ENCODE measurements at regions not wholly inside any gene's neighbourhood (a gene's known extent, or its start where the extent isn't known, plus 50 kb on each side); places are given as distances from the start of the nearest gene placed in this dataset.

DNA sequence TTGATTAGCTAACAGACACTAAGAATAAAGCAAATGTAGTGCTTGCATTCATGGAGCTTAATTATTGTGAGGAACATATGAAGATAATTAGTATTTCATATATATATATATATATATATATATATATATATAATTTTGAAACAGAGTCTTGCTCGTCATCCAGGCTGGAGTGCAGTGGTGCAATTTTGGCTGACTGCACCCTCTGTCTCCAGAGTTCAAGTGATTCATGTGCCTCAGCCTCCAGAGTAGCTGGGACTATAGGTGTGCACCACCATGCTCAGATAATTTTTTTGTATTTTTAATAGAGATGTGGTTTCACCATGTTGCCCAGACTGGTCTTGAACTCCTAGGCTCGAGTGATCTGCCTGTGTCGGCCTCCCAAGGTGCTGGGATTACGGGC, 1091.6 kb upstream of the TMEM132C start:
- Histone ChIP-seq H3K9me3 (ENCODE audit: control insufficient read depth in 1 of 2, low read length in 2 of 2) (peaks cover 9 to 15% of the 10 kb centered on the region in 2 donors), H3K27ac (ENCODE audit: low read depth, low read length) (no peak overlapping the region), H3K36me3 (ENCODE audit: control insufficient read depth in 1 of 2, insufficient read depth in 2 of 2, low read length in 2 of 2) (no peaks in the 10 kb centered on the region), H3K4me3 (ENCODE audit: low read depth in 1 of 2, low read length in 2 of 2) (no peak overlapping the region), H3K27me3 (ENCODE audit: control insufficient read depth in 1 of 2, insufficient read depth in 2 of 2, low read length in 2 of 2) (peaks cover 0 to 2% of the 10 kb centered on the region in 2 donors), H3K4me1 (ENCODE audit: control insufficient read depth in 1 of 2, insufficient read depth in 2 of 2, low read length in 2 of 2) (no peaks in the 10 kb centered on the region), H3K9ac (ENCODE audit: low read depth in 1 of 2, low read length in 2 of 2) (no peak overlapping the region)

DNA sequence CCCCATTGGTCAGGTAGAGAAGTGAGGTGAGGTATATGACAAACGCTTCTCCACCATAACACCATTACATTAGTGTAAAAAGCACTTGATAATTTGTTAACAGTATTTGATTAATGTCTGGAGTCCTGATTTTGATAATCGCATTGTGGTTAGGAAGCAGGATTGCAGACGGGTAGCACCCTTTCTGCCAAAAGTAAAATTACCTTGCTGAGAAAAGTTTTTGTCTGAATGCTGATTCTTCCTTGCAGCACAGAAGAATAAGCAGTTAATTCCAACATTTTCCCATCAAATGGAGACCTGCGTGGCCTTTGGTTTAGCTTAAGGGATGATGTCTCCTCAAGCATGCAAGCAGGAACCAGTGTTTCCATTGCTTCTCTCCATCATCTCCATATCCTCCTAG, 1090.2 kb upstream of the TMEM132C start:
- H3K9me3 ChIP-seq (ENCODE audit: control insufficient read depth in 1 of 2, low read length in 2 of 2) = peaks cover 9 to 15% of the 10 kb centered on the region in 2 donors
- H3K36me3 ChIP-seq (ENCODE audit: control insufficient read depth in 1 of 2, insufficient read depth in 2 of 2, low read length in 2 of 2) = no peaks in the 10 kb centered on the region
- H3K4me1 ChIP-seq (ENCODE audit: control insufficient read depth in 1 of 2, insufficient read depth in 2 of 2, low read length in 2 of 2) = no peaks in the 10 kb centered on the region
- H3K27ac ChIP-seq (ENCODE audit: low read depth, low read length) = no peak overlapping the region
- no peak overlapping the region for H3K9ac ChIP-seq (ENCODE audit: low read depth in 1 of 2, low read length in 2 of 2)
- H3K27me3 ChIP-seq (ENCODE audit: control insufficient read depth in 1 of 2, insufficient read depth in 2 of 2, low read length in 2 of 2) = no peaks in the 10 kb centered on the region
- H3K4me3 ChIP-seq (ENCODE audit: low read depth in 1 of 2, low read length in 2 of 2) = no peak overlapping the region

DNA sequence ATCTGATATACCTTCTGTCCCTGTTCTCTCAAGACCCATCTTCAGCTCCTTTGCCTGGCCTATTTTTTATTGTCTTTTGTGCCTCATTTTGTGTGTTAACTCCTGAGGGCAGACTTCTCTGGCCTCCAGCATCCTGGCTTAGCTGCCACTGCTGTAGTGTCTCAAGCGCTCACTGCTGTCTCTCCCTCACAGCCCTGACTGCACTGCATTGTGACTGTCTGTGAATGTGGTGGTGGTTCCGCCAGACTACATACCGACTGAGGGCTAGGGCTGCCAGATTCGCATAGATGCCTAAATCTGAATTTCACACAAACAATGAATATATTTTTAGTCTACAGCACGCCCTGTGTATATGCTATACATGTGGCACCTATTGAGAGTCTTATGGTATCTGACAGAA, 1088.9 kb upstream of the TMEM132C start:
- Histone ChIP-seq H3K36me3 (ENCODE audit: control insufficient read depth in 1 of 2, insufficient read depth in 2 of 2, low read length in 2 of 2) (no peaks in the 10 kb centered on the region), H3K9me3 (ENCODE audit: control insufficient read depth in 1 of 2, low read length in 2 of 2) (peaks cover 9 to 15% of the 10 kb centered on the region in 2 donors), H3K27me3 (ENCODE audit: control insufficient read depth in 1 of 2, insufficient read depth in 2 of 2, low read length in 2 of 2) (no peaks in the 10 kb centered on the region), H3K27ac (ENCODE audit: low read depth, low read length) (no peak overlapping the region), H3K4me1 (ENCODE audit: control insufficient read depth in 1 of 2, insufficient read depth in 2 of 2, low read length in 2 of 2) (no peaks in the 10 kb centered on the region), H3K9ac (ENCODE audit: low read depth in 1 of 2, low read length in 2 of 2) (no peak overlapping the region), H3K4me3 (ENCODE audit: low read depth in 1 of 2, low read length in 2 of 2) (no peak overlapping the region)

DNA sequence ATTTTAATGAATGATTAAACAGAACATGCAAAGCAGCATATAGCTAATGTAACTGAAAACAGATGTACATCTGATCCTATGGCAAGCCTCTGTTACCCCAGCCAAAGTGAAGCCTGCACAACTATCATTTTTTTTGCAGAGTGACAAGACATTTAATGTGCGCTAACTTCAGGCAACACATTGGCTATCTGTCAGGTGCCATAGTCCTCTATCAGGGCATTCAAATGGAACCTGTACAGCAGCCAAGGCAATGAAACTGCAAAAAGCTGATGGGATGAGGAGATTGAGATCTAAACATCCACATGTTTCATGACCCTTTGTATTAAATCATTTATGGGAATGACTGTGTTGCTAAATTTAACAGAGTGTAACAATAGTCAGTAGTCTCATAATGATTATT, 1088.5 kb upstream of the TMEM132C start:
- Histone ChIP-seq H3K27me3 (ENCODE audit: control insufficient read depth in 1 of 2, insufficient read depth in 2 of 2, low read length in 2 of 2) (no peaks in the 10 kb centered on the region), H3K4me3 (ENCODE audit: low read depth in 1 of 2, low read length in 2 of 2) (no peak overlapping the region), H3K9ac (ENCODE audit: low read depth in 1 of 2, low read length in 2 of 2) (no peak overlapping the region), H3K4me1 (ENCODE audit: control insufficient read depth in 1 of 2, insufficient read depth in 2 of 2, low read length in 2 of 2) (no peaks in the 10 kb centered on the region), H3K27ac (ENCODE audit: low read depth, low read length) (no peak overlapping the region), H3K36me3 (ENCODE audit: control insufficient read depth in 1 of 2, insufficient read depth in 2 of 2, low read length in 2 of 2) (no peaks in the 10 kb centered on the region), H3K9me3 (ENCODE audit: control insufficient read depth in 1 of 2, low read length in 2 of 2) (peaks cover 9 to 15% of the 10 kb centered on the region in 2 donors)

DNA sequence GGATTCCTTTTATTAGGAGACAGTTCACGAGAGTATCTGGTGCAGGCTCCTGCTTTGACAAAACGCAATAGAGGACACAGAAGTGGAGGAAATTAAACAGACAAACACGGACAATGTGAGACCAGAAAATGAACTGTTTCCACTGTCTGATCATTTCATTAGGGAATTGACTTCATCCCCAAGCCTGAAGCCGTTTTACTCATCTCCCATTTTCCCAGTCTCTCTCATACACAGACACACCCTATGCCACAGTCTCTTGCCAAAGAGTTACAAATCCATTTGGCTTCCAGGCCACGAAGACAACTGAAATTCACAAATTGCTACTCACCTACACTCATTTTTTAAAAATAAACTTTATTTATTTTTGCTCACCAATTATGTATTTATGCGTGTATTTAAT, 1087.8 kb upstream of the TMEM132C start:
- H3K9ac ChIP-seq (ENCODE audit: low read depth in 1 of 2, low read length in 2 of 2) = no peak overlapping the region
- no peaks in the 10 kb centered on the region for H3K36me3 ChIP-seq (ENCODE audit: control insufficient read depth in 1 of 2, insufficient read depth in 2 of 2, low read length in 2 of 2)
- no peaks in the 10 kb centered on the region for H3K27me3 ChIP-seq (ENCODE audit: control insufficient read depth in 1 of 2, insufficient read depth in 2 of 2, low read length in 2 of 2)
- H3K4me3 ChIP-seq (ENCODE audit: low read depth in 1 of 2, low read length in 2 of 2) = no peak overlapping the region
- H3K4me1 ChIP-seq (ENCODE audit: control insufficient read depth in 1 of 2, insufficient read depth in 2 of 2, low read length in 2 of 2) = no peaks in the 10 kb centered on the region
- no peak overlapping the region for H3K27ac ChIP-seq (ENCODE audit: low read depth, low read length)
- H3K9me3 ChIP-seq (ENCODE audit: control insufficient read depth in 1 of 2, low read length in 2 of 2) = peaks cover 9 to 15% of the 10 kb centered on the region in 2 donors

DNA sequence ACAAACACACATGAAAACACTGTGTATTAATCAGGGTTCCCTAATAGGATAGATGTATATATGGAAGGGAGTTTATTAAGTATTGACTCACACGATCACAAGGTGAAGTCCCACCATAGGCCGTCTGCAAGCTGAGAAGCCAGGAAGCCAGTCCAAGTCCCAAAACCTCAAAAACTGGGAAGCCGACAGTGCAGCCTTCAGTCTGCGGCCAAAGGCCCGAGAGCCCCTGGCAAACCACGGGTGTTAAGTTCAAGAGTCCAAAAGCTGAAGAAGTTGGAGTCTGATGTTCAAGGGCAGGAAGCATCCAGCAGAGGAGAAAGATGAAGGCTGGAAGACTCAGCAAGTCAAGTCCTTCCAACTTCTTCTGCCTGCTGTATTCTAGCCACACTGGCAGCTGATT, 1085.0 kb upstream of the TMEM132C start:
- no peaks in the 10 kb centered on the region for H3K27me3 ChIP-seq (ENCODE audit: control insufficient read depth in 1 of 2, insufficient read depth in 2 of 2, low read length in 2 of 2)
- no peak overlapping the region for H3K27ac ChIP-seq (ENCODE audit: low read depth, low read length)
- peaks cover 4 to 6% of the 10 kb centered on the region in 2 donors for H3K9me3 ChIP-seq (ENCODE audit: control insufficient read depth in 1 of 2, low read length in 2 of 2)
- no peak overlapping the region for H3K9ac ChIP-seq (ENCODE audit: low read depth in 1 of 2, low read length in 2 of 2)
- H3K4me1 ChIP-seq (ENCODE audit: control insufficient read depth in 1 of 2, insufficient read depth in 2 of 2, low read length in 2 of 2) = no peaks in the 10 kb centered on the region
- no peaks in the 10 kb centered on the region for H3K36me3 ChIP-seq (ENCODE audit: control insufficient read depth in 1 of 2, insufficient read depth in 2 of 2, low read length in 2 of 2)
- no peak overlapping the region for H3K4me3 ChIP-seq (ENCODE audit: low read depth in 1 of 2, low read length in 2 of 2)

DNA sequence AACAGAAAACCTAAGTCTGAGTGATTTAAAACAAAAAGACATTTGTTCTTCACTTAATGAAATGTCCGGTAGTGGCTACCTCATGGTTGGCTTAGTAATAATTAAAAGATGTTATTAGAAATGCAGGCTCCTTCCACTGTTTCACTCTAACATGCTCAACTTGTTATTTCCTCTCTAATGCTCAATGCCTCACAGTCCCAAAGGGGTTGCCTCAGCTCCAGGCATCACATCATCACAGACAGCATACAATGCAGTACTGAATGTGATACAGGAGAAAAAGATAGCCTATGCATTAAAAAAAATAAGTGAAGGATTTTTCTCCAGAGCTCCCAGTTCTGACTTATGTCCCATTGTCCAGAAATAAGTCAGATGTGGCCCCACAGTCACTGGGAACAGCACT, 1077.0 kb upstream of the TMEM132C start:
- H3K4me1 ChIP-seq (ENCODE audit: control insufficient read depth in 1 of 2, insufficient read depth in 2 of 2, low read length in 2 of 2) = no peaks in the 10 kb centered on the region
- no peak overlapping the region for H3K4me3 ChIP-seq (ENCODE audit: low read depth in 1 of 2, low read length in 2 of 2)
- H3K9me3 ChIP-seq (ENCODE audit: control insufficient read depth in 1 of 2, low read length in 2 of 2) = no peaks in the 10 kb centered on the region
- no peaks in the 10 kb centered on the region for H3K36me3 ChIP-seq (ENCODE audit: control insufficient read depth in 1 of 2, insufficient read depth in 2 of 2, low read length in 2 of 2)
- H3K9ac ChIP-seq (ENCODE audit: low read depth in 1 of 2, low read length in 2 of 2) = no peak overlapping the region
- H3K27ac ChIP-seq (ENCODE audit: low read depth, low read length) = no peak overlapping the region
- H3K27me3 ChIP-seq (ENCODE audit: control insufficient read depth in 1 of 2, insufficient read depth in 2 of 2, low read length in 2 of 2) = no peaks in the 10 kb centered on the region

DNA sequence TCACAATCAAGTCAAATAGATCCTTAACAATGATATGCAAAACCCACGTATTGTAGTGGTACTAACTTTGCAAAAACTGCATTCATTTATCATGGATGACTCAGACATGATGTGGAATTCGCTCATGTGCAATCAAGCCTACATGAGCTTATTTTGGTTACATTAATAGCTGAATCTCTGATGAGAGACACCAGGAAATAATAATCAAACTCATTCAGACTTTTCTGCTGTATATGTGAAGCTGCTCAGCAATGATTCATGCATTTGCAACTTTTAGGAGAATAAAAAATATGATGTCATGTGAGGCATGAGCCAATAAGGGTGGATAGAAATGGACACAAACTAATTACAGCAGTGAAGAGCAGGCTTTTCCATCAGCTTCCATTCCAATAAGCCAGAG, 1075.8 kb upstream of the TMEM132C start:
- Histone ChIP-seq H3K4me3 (ENCODE audit: low read depth in 1 of 2, low read length in 2 of 2) (no peak overlapping the region), H3K36me3 (ENCODE audit: control insufficient read depth in 1 of 2, insufficient read depth in 2 of 2, low read length in 2 of 2) (no peaks in the 10 kb centered on the region), H3K9ac (ENCODE audit: low read depth in 1 of 2, low read length in 2 of 2) (no peak overlapping the region), H3K4me1 (ENCODE audit: control insufficient read depth in 1 of 2, insufficient read depth in 2 of 2, low read length in 2 of 2) (no peaks in the 10 kb centered on the region), H3K9me3 (ENCODE audit: control insufficient read depth in 1 of 2, low read length in 2 of 2) (no peaks in the 10 kb centered on the region), H3K27me3 (ENCODE audit: control insufficient read depth in 1 of 2, insufficient read depth in 2 of 2, low read length in 2 of 2) (no peaks in the 10 kb centered on the region), H3K27ac (ENCODE audit: low read depth, low read length) (no peak overlapping the region)

DNA sequence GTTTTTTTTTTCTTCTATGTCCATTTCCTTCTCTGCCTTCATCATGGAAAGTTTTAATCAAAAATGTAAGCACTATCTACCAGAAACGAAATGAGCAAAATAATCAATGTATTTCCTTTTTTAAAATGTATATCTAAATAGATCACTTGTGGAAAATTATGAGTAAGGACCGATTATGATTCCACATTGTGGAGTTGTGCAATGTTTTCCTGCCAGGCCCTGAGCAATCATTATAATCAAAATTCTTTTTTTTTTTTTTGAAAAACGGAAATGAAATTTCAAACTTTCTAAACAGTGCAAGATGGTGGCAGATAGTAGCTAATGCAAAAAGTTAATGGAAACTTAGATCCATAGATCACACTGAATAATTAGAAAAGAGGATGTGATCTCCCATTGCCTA, 1074.6 kb upstream of the TMEM132C start:
- Histone ChIP-seq H3K4me3 (ENCODE audit: low read depth in 1 of 2, low read length in 2 of 2) (no peak overlapping the region), H3K27me3 (ENCODE audit: control insufficient read depth in 1 of 2, insufficient read depth in 2 of 2, low read length in 2 of 2) (no peaks in the 10 kb centered on the region), H3K4me1 (ENCODE audit: control insufficient read depth in 1 of 2, insufficient read depth in 2 of 2, low read length in 2 of 2) (no peaks in the 10 kb centered on the region), H3K9me3 (ENCODE audit: control insufficient read depth in 1 of 2, low read length in 2 of 2) (no peaks in the 10 kb centered on the region), H3K9ac (ENCODE audit: low read depth in 1 of 2, low read length in 2 of 2) (no peak overlapping the region), H3K36me3 (ENCODE audit: control insufficient read depth in 1 of 2, insufficient read depth in 2 of 2, low read length in 2 of 2) (no peaks in the 10 kb centered on the region), H3K27ac (ENCODE audit: low read depth, low read length) (no peak overlapping the region)

DNA sequence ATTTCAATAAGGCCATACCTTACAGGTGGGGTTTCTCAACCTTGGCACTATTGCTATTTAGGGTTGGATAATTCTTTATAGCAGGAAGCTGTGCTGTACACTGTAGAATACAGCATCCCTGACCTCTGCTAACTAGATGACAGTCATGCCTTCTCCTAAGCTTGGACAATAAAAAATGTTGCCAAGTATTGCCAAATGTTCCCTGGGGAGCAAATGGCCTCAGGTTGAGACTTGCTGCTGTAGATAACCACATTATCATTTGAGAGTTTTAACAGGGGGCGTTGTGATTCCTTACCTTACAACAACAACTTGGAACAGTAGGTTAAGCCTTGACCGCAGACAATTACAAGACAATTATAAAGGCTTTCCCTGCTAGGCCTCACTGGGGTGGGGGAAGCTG, 1073.6 kb upstream of the TMEM132C start:
- Histone ChIP-seq H3K27ac (ENCODE audit: low read depth, low read length) (no peak overlapping the region), H3K9ac (ENCODE audit: low read depth in 1 of 2, low read length in 2 of 2) (no peak overlapping the region), H3K4me3 (ENCODE audit: low read depth in 1 of 2, low read length in 2 of 2) (no peak overlapping the region), H3K36me3 (ENCODE audit: control insufficient read depth in 1 of 2, insufficient read depth in 2 of 2, low read length in 2 of 2) (no peaks in the 10 kb centered on the region), H3K4me1 (ENCODE audit: control insufficient read depth in 1 of 2, insufficient read depth in 2 of 2, low read length in 2 of 2) (no peaks in the 10 kb centered on the region), H3K27me3 (ENCODE audit: control insufficient read depth in 1 of 2, insufficient read depth in 2 of 2, low read length in 2 of 2) (no peaks in the 10 kb centered on the region), H3K9me3 (ENCODE audit: control insufficient read depth in 1 of 2, low read length in 2 of 2) (no peaks in the 10 kb centered on the region)

DNA sequence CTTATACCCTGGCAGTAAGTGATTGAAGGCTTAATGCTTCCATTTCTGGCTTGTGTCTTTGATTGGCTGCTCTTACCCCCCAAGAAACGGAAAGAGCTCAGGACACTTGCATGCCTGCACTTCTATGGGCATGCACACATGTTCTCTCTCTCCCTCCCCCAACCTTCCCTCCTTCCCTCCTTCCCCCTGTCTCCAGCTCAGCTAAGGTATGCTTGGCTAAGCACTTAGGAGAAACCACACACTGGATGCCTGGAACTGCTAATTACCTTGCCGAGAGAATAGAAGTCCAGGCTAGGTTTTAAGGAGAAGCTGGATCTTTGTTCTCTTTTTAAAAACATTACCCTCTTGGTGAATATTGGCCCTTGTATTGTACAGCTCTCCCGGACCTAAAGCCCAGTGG, 1072.8 kb upstream of the TMEM132C start:
- no peaks in the 10 kb centered on the region for H3K9me3 ChIP-seq (ENCODE audit: control insufficient read depth in 1 of 2, low read length in 2 of 2)
- no peak overlapping the region for H3K4me3 ChIP-seq (ENCODE audit: low read depth in 1 of 2, low read length in 2 of 2)
- H3K9ac ChIP-seq (ENCODE audit: low read depth in 1 of 2, low read length in 2 of 2) = no peak overlapping the region
- no peak overlapping the region for H3K27ac ChIP-seq (ENCODE audit: low read depth, low read length)
- H3K27me3 ChIP-seq (ENCODE audit: control insufficient read depth in 1 of 2, insufficient read depth in 2 of 2, low read length in 2 of 2) = no peaks in the 10 kb centered on the region
- no peaks in the 10 kb centered on the region for H3K36me3 ChIP-seq (ENCODE audit: control insufficient read depth in 1 of 2, insufficient read depth in 2 of 2, low read length in 2 of 2)
- no peaks in the 10 kb centered on the region for H3K4me1 ChIP-seq (ENCODE audit: control insufficient read depth in 1 of 2, insufficient read depth in 2 of 2, low read length in 2 of 2)
